PC-3 (cell line): ENCODE measurements at regions not wholly inside any gene's neighbourhood (a gene's known extent, or its start where the extent isn't known, plus 50 kb on each side); places are given as distances from the start of the nearest gene placed in this dataset.
"Not testable (repeated sequence)": the region's sequence is repeated elsewhere in the genome, so short reads cannot be mapped to it uniquely, and the experiment has no call there.

ENCODE experiments used
- CTCF ChIP-seq: fragments of 300-600 bp; sonication (generic); conservative IDR thresholded peaks from 2 replicates; pipeline ENCODE4 v1.5.1; 2017; ENCODE audit warnings: antibody characterized with exemption, low read depth, mild to moderate bottlenecking, low read length
- EZH2 ChIP-seq: fragments of 300-600 bp; sonication (generic); IDR thresholded peaks from one replicate; pipeline ENCODE4 v1.6.1; 2017; ENCODE audit warnings: antibody characterized with exemption, mild to moderate bottlenecking, low read length; ENCODE audit not compliant: unreplicated experiment
- EZH2phosphoT487 ChIP-seq: fragments of 300-600 bp; sonication (generic); IDR thresholded peaks from 2 replicates; pipeline ENCODE4 v1.6.1; 2018; ENCODE audit warnings: mild to moderate bottlenecking, antibody characterized with exemption, low read length, borderline replicate concordance

GRCh38 chr10:118932154-118932553 lies 97.4 kb upstream of the NANOS1 start:
- TF ChIP-seq CTCF, EZH2phosphoT487, EZH2: not testable (repeated sequence)
